AG08396 (cell line): ENCODE measurements at regions not wholly inside any gene's neighbourhood (a gene's known extent, or its start where the extent isn't known, plus 50 kb on each side); places are given as distances from the start of the nearest gene placed in this dataset.
"Not testable (repeated sequence)": the region's sequence is repeated elsewhere in the genome, so short reads cannot be mapped to it uniquely, and the experiment has no call there.

Experiments used
- DNase-seq: peaks from one replicate; pipeline ENCODE4 v3.0.0; 2012; ENCODE audit warnings: low spot score, mixed read lengths

GRCh38 chr5:176140138-176140537 lies 98.1 kb upstream of the SIMC1 start:
- DNase-seq, result not testable (repeated sequence)

- DNase-seq, result no peak
These were observed 93.7 kb upstream of the SIMC1 start for GRCh38 chr5:176144508-176144907.

GRCh38 chr5:176149948-176150347 lies 88.3 kb upstream of the SIMC1 start:
- DNase-seq, result not testable (repeated sequence)

- DNase-seq, result no peak
These were observed 86.9 kb upstream of the SIMC1 start for GRCh38 chr5:176151281-176151680.

- DNase-seq, result no peak
These were observed 85.9 kb upstream of the SIMC1 start for GRCh38 chr5:176152191-176152929.

- no peak for DNase-seq
These were observed 85.3 kb upstream of the SIMC1 start for GRCh38 chr5:176152930-176153311.

- DNase-seq, result no peak
These were observed 84.5 kb upstream of the SIMC1 start for GRCh38 chr5:176153741-176154140.

- no peak for DNase-seq
These were observed 83.4 kb upstream of the SIMC1 start for GRCh38 chr5:176154821-176155220.

GRCh38 chr5:176155922-176156359 lies 82.3 kb upstream of the SIMC1 start:
- no peak for DNase-seq

- peak; percentile 31 for DNase-seq
These were observed 80.6 kb upstream of the SIMC1 start for GRCh38 chr5:176157656-176158055.

- DNase-seq, result no peak
These were observed 76.8 kb upstream of the SIMC1 start for GRCh38 chr5:176161431-176161830.

- no peak for DNase-seq
These were observed 76.0 kb upstream of the SIMC1 start for GRCh38 chr5:176162198-176162597.

- no peak for DNase-seq
These were observed 75.3 kb upstream of the SIMC1 start for GRCh38 chr5:176162888-176163287.

GRCh38 chr5:176166427-176166826 lies 71.8 kb upstream of the SIMC1 start:
- DNase-seq, result no peak

GRCh38 chr5:176167800-176168199 lies 70.4 kb upstream of the SIMC1 start:
- DNase-seq, result no peak

GRCh38 chr5:176169393-176170063 lies 68.7 kb upstream of the SIMC1 start:
- DNase-seq, result no peak

- no peak for DNase-seq
These were observed 68.1 kb upstream of the SIMC1 start for GRCh38 chr5:176170084-176170483.

- no peak for DNase-seq
These were observed 67.0 kb upstream of the SIMC1 start for GRCh38 chr5:176171171-176171760.

GRCh38 chr5:176172246-176172645 lies 66.0 kb upstream of the SIMC1 start:
- DNase-seq, result no peak

GRCh38 chr5:176173647-176174046 lies 64.6 kb upstream of the SIMC1 start:
- no peak for DNase-seq

GRCh38 chr5:176174345-176175025 lies 63.7 kb upstream of the SIMC1 start:
- no peak for DNase-seq

GRCh38 chr5:176175101-176175852 lies 62.9 kb upstream of the SIMC1 start:
- DNase-seq, result no peak
